H1 (cell line): ENCODE measurements at regions not wholly inside any gene's neighbourhood (a gene's known extent, or its start where the extent isn't known, plus 50 kb on each side); places are given as distances from the start of the nearest gene placed in this dataset.

ENCODE experiments used
- CTCF ChIA-PET: fragments of 300-600 bp; sonication (Branson Sonifier 250); formaldehyde crosslinking; loops from one replicate; lab custom pipeline; 2021; ENCODE audit not compliant: partially characterized antibody; lab: Charles Lee
- POLR2A ChIA-PET: fragments of 300-600 bp; sonication (Branson Sonifier 250); formaldehyde crosslinking; loops from one replicate; lab custom pipeline; 2021; ENCODE audit warnings: inconsistent platforms; ENCODE audit not compliant: partially characterized antibody; lab: Charles Lee
- DNase-seq, 2 experiments: peaks; one replicate each; pipeline versions ENCODE4 v3.0.0 to v3.0.0-alpha.2; 2010 to 2022; ENCODE audit warnings: low spot score in 2 of 2, low read depth in 1 of 2, mixed read lengths in 1 of 2
- FAIRE-seq: peaks from 2 replicates; lab custom pipeline; 2011; peaks lifted over from hg19 to GRCh38; lab: Jason Lieb, UNC
- H2AFZ ChIP-seq: 2 replicates; pipeline ENCODE4 v1.8.1; 2012; ENCODE audit warnings: low read length, inconsistent platforms
- H2AK5ac ChIP-seq: 2 replicates; pipeline ENCODE4 v1.6.1; 2013; ENCODE audit warnings: low read depth, low read length
- H2BK120ac ChIP-seq: replicated peaks from 2 replicates; pipeline ENCODE3; 2013; ENCODE audit warnings: low read depth, low read length, inconsistent platforms
- H2BK12ac ChIP-seq: 2 replicates; pipeline ENCODE4 v1.6.1; 2013; ENCODE audit warnings: low read depth, low read length
- H2BK15ac ChIP-seq: 2 replicates; pipeline ENCODE4 v1.6.1; 2013; ENCODE audit warnings: low read length
- H2BK20ac ChIP-seq: 2 replicates; pipeline ENCODE4 v1.6.1; 2013; ENCODE audit warnings: low read length
- H2BK5ac ChIP-seq: 2 replicates; pipeline ENCODE4 v1.6.1; 2013; ENCODE audit warnings: low read depth, low read length
- H3K14ac ChIP-seq: 2 replicates; pipeline ENCODE4 v1.6.1; 2013; ENCODE audit warnings: inconsistent platforms; ENCODE audit not compliant: insufficient read length
- H3K18ac ChIP-seq: 2 replicates; pipeline ENCODE4 v1.6.1; 2013; ENCODE audit warnings: low read length; ENCODE audit errors: extremely low read depth
- H3K23ac ChIP-seq: 2 replicates; pipeline ENCODE4 v1.6.1; 2013; ENCODE audit warnings: inconsistent platforms; ENCODE audit not compliant: insufficient read length
- H3K23me2 ChIP-seq: 2 replicates; pipeline ENCODE4 v1.6.1; 2013; ENCODE audit warnings: low read depth, low read length
- H3K27ac ChIP-seq: 2 replicates; pipeline ENCODE4 v1.6.1; 2011; ENCODE audit warnings: low read depth, low read length, inconsistent platforms
- H3K27me3 ChIP-seq, 4 experiments: replicated peaks in 1 of 4; 1 replicate in 1 of 4; 2 replicates in 3 of 4; pipeline versions ENCODE4 v1.6.1 to v1.8.1; 2011 to 2013; ENCODE audit warnings: low read length in 3 of 4, mild to moderate bottlenecking in 3 of 4, inconsistent platforms in 2 of 4, mixed read lengths in 2 of 4, moderate library complexity in 1 of 4; ENCODE audit not compliant: control insufficient read depth in 3 of 4, insufficient read depth in 3 of 4; ENCODE audit errors: extremely low read depth in 1 of 4
- H3K36me3 ChIP-seq, 4 experiments: 2 replicates each; pipeline versions ENCODE4 v1.6.1 to v1.8.1; 2011 to 2013; ENCODE audit warnings: mild to moderate bottlenecking in 4 of 4, low read length in 3 of 4, moderate library complexity in 2 of 4, control low read depth in 1 of 4, inconsistent platforms in 1 of 4; ENCODE audit not compliant: insufficient read depth in 4 of 4, control insufficient read depth in 2 of 4
- H3K4ac ChIP-seq: replicated peaks from 2 replicates; pipeline ENCODE3; 2013; ENCODE audit warnings: low read length, low read depth, mixed read lengths, inconsistent platforms; ENCODE audit not compliant: insufficient read length
- H3K4me1 ChIP-seq, 4 experiments: replicated peaks in 1 of 4; 1 replicate in 1 of 4; 2 replicates in 3 of 4; pipeline versions ENCODE4 v1.6.1 to v1.8.1; 2011 to 2013; ENCODE audit warnings: low read length in 3 of 4, inconsistent platforms in 2 of 4, mixed read lengths in 1 of 4; ENCODE audit not compliant: insufficient read depth in 4 of 4, control insufficient read depth in 3 of 4
- H3K4me2 ChIP-seq, 2 experiments: 2 replicates each; pipeline versions ENCODE4 v1.6.1 to v1.8.1; 2011 to 2013; ENCODE audit warnings: low read depth in 2 of 2, low read length in 2 of 2, control low read depth in 1 of 2, inconsistent platforms in 1 of 2, mild to moderate bottlenecking in 1 of 2; ENCODE audit not compliant: insufficient read depth in 1 of 2
- H3K4me3 ChIP-seq, 4 experiments: fragments of 200-600, 300-600 bp in 1 of 4; sonication (generic), shearing (Covaris generic), sonication (Bioruptor Twin) in 1 of 4; 2 replicates each; pipeline versions ENCODE4 v1.5.1 to v1.8.1; 2011 to 2016; ENCODE audit warnings: low read length in 4 of 4, low read depth in 3 of 4, control low read depth in 2 of 4, inconsistent platforms in 2 of 4, mild to moderate bottlenecking in 2 of 4, mixed read lengths in 1 of 4, moderate library complexity in 1 of 4; ENCODE audit not compliant: insufficient read depth in 2 of 4; ENCODE audit errors: extremely low read depth in 1 of 4
- H3K56ac ChIP-seq: replicated peaks from 2 replicates; pipeline ENCODE3; 2013; ENCODE audit warnings: low read depth, mild to moderate bottlenecking, mixed read lengths, low read length, inconsistent platforms; ENCODE audit not compliant: insufficient read length
- H3K79me1 ChIP-seq: 2 replicates; pipeline ENCODE4 v1.6.1; 2013; ENCODE audit warnings: low read depth, low read length, control low read depth
- H3K79me2 ChIP-seq, 2 experiments: 2 replicates each; pipeline versions ENCODE4 v1.6.1 to v1.8.1; 2012 to 2013; ENCODE audit warnings: low read length in 2 of 2, mild to moderate bottlenecking in 2 of 2, inconsistent platforms in 1 of 2; ENCODE audit not compliant: insufficient read depth in 2 of 2, control insufficient read depth in 1 of 2
- H3K9ac ChIP-seq, 4 experiments: replicated peaks in 1 of 4; 1 replicate in 1 of 4; 2 replicates in 3 of 4; pipeline versions ENCODE4 v1.6.1 to v1.8.1; 2011 to 2013; ENCODE audit warnings: low read depth in 3 of 4, low read length in 3 of 4, control low read depth in 2 of 4, mild to moderate bottlenecking in 2 of 4, moderate library complexity in 2 of 4, inconsistent platforms in 1 of 4; ENCODE audit errors: extremely low read depth in 1 of 4
- H3K9me3 ChIP-seq, 2 experiments: 2 replicates each; pipeline versions ENCODE4 v1.6.1 to v1.8.1; 2012 to 2013; ENCODE audit warnings: mild to moderate bottlenecking in 2 of 2, moderate library complexity in 2 of 2, control low read depth in 1 of 2, inconsistent platforms in 1 of 2, low read depth in 1 of 2, low read length in 1 of 2, mixed read lengths in 1 of 2; ENCODE audit not compliant: insufficient read depth in 2 of 2
- H4K20me1 ChIP-seq, 2 experiments: replicated peaks in 1 of 2; 2 replicates each; pipeline versions ENCODE3 to v1.8.1; 2011 to 2013; ENCODE audit warnings: inconsistent platforms in 2 of 2, low read length in 2 of 2, mild to moderate bottlenecking in 1 of 2; ENCODE audit not compliant: insufficient read depth in 2 of 2, control insufficient read depth in 1 of 2
- H4K5ac ChIP-seq: 2 replicates; pipeline ENCODE4 v1.6.1; 2013; ENCODE audit warnings: low read length, low read depth, mixed read lengths, inconsistent platforms; ENCODE audit not compliant: insufficient read length
- H4K8ac ChIP-seq: 2 replicates; pipeline ENCODE4 v1.8.0; 2013; ENCODE audit warnings: mild to moderate bottlenecking, moderate library complexity, low read length, inconsistent platforms; ENCODE audit not compliant: insufficient read depth; ENCODE audit errors: extremely low read depth
- H4K91ac ChIP-seq: replicated peaks from 2 replicates; pipeline ENCODE3; 2013; ENCODE audit warnings: low read length, mixed read lengths, inconsistent platforms; ENCODE audit not compliant: insufficient read length
- HDAC6 ChIP-seq: IDR thresholded peaks from one replicate; pipeline ENCODE4 v1.7.1; 2012; ENCODE audit warnings: low read depth, mild to moderate bottlenecking, inconsistent platforms, low read length, moderate library complexity
- MAFK ChIP-seq: IDR thresholded peaks from 2 replicates; pipeline ENCODE4 v1.6.1; 2012; ENCODE audit warnings: low read depth, mild to moderate bottlenecking, improper control_type of control experiment, low read length
- POLR2A ChIP-seq, 2 experiments: IDR thresholded peaks; 1 replicate in 1 of 2; 2 replicates in 1 of 2; pipeline ENCODE4 v1.6.1; 2011; ENCODE audit warnings: low read depth in 2 of 2, low read length in 2 of 2, mild to moderate bottlenecking in 2 of 2; ENCODE audit errors: control extremely low read depth in 1 of 2
- POLR2AphosphoS5 ChIP-seq: IDR thresholded peaks from 2 replicates; pipeline ENCODE4 v1.6.1; 2011; ENCODE audit warnings: low read depth, low read length
- SAP30 ChIP-seq: fragments of 300-600 bp; sonication (generic); IDR thresholded peaks from 2 replicates; pipeline ENCODE4 v1.7.1; 2012; ENCODE audit warnings: low read length, moderate library complexity, mild to moderate bottlenecking, inconsistent platforms; ENCODE audit not compliant: insufficient read depth, insufficient replicate concordance
- SP4 ChIP-seq: IDR thresholded peaks from 2 replicates; pipeline ENCODE4 v1.6.1; 2012; ENCODE audit warnings: low read length, inconsistent platforms
- WGBS, 2 experiments: shearing (Covaris generic) in 1 of 2; methylation state at CpG; one replicate each; pipeline versions ENCODE4 v1.1.6 to v1.1.7; 2013 to 2015; ENCODE audit warnings: low lambda C conversion rate in 2 of 2, mixed read lengths in 2 of 2, inconsistent platforms in 1 of 2, low coverage in 1 of 2, missing lambda C conversion rate in 1 of 2; ENCODE audit not compliant: insufficient replicate concordance in 2 of 2, insufficient coverage in 1 of 2, insufficient read length in 1 of 2; ENCODE audit errors: extremely low coverage in 1 of 2, missing lambda C conversion rate in 1 of 2; 5-methylcytosine and 5-hydroxymethylcytosine counted together

DNA sequence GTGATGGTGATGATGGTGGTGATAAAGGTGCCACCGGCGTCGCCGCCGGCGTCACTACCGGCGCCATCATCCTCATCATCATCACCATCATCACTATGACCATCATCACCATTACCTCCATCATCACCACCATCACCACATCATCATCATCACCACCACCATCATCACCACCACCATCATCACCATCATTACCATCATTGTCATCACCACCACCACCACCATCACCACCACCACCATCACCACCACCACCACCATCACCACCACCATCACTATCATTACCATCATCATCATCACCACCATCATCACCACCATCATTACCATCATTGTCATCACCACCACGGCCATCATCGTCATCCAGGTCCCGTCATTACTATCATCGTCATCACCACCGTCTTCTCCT is 179.7 kb downstream of the NPIPB11 start:
- no peak overlapping the region for H3K4me2 ChIP-seq
- ChIA-PET POLR2A (no interaction called here), CTCF (no interaction called here)
- no peak for FAIRE-seq
- no peak overlapping the region for H3K14ac ChIP-seq
- H4K20me1 ChIP-seq, result no peaks in the 10 kb centered on the region
- no CpG with 5 or more reads among the region's 13 CpGs for WGBS, 2 experiments
- H3K4me1 ChIP-seq, result no peaks in the 10 kb centered on the region; a peak in 2 of 7 replicates
- H3K9ac ChIP-seq, result no peak overlapping the region
- H3K23ac ChIP-seq, result no peak overlapping the region
- H2AK5ac ChIP-seq, result no peak overlapping the region
- H3K18ac ChIP-seq, result no peak overlapping the region
- H3K4me3 ChIP-seq, result no peak overlapping the region
- H2BK20ac ChIP-seq, result no peak overlapping the region
- H3K36me3 ChIP-seq, result no peaks in the 10 kb centered on the region
- no peak for DNase-seq
- TF ChIP-seq POLR2AphosphoS5, result no peak
- TF ChIP-seq SAP30, result no peak
- no peak for TF ChIP-seq HDAC6
- no peak for TF ChIP-seq MAFK
- no peak for TF ChIP-seq POLR2A (IDR thresholded peaks at IDR 0.05; ENCODE audit: control extremely low read depth in 1 of 2, low read depth in 2 of 2, low read length in 2 of 2)
- no peak for TF ChIP-seq SP4
- TF ChIP-seq, all 59 proteins: peak for 0
- peak overlapping the region; percentile 16 for H3K56ac ChIP-seq
- H2BK15ac ChIP-seq, result no peak overlapping the region
- H3K4ac ChIP-seq, result no peak overlapping the region
- H3K9me3 ChIP-seq, result no peaks in the 10 kb centered on the region
- no peak overlapping the region for H4K91ac ChIP-seq
- H3K27me3 ChIP-seq, result no peaks in the 10 kb centered on the region
- H2BK120ac ChIP-seq, result no peak overlapping the region
- no peak overlapping the region for H2BK12ac ChIP-seq
- H2AFZ ChIP-seq, result no peak overlapping the region
- H3K23me2 ChIP-seq, result peaks cover 5% of the 10 kb centered on the region; the same call in 1 of the 2 replicates
- H2BK5ac ChIP-seq, result no peak overlapping the region
- H3K79me1 ChIP-seq, result no peaks in the 10 kb centered on the region
- no peak overlapping the region for H4K8ac ChIP-seq
- no peak overlapping the region for H3K27ac ChIP-seq
- no peaks in the 10 kb centered on the region for H3K79me2 ChIP-seq
- no peak overlapping the region for H4K5ac ChIP-seq
